ENCODE measurements at regions not wholly inside any gene's neighbourhood (a gene's known extent, or its start where the extent isn't known, plus 50 kb on each side); places are given as distances from the start of the nearest gene placed in this dataset.
A peak's percentile ranks its signal among the peaks of the same experiment; 100 is the strongest.

GRCh38 chr10:29783201-29783947, 148.6 kb upstream of the SVIL start:
- no TSS peak for BruUV-seq (replicated peaks)

GRCh38 chr10:29780639-29781038, 145.9 kb upstream of the SVIL start:
- H3K4me1 ChIP-seq (ENCODE audit: control insufficient read depth, insufficient read depth, low read length) = no peaks in the 10 kb centered on the region
- H3K79me2 ChIP-seq (ENCODE audit: control insufficient read depth, insufficient read depth, low read length) = no peaks in the 10 kb centered on the region
- intact Hi-C loops (cut with micrococcal nuclease; ENCODE audit: unreplicated experiment) (no loop called here), in situ Hi-C loops (cut with MboI) (no loop called here)
- no TSS peak for BruUV-seq (replicated peaks)
- H2AFZ ChIP-seq (ENCODE audit: control insufficient read depth, low read depth, low read length) = no peak overlapping the region
- H3K27me3 ChIP-seq (replicated peaks in 1 of 2; ENCODE audit: control insufficient read depth in 2 of 2, insufficient read depth in 2 of 2, low read length in 1 of 2) = no peaks in the 10 kb centered on the region
- FAIRE-seq (no peak), ATAC-seq (no peak), DNase-seq (ENCODE audit: low read depth, low spot score) (no peak)
- ChIA-PET SMC1A (ENCODE audit: uncharacterized antibody, unreplicated experiment) (no interaction called here), CTCF (interaction anchor here (0.6 kb wide), 1 partner anchor 337 kb away, joined by 3 read pairs; no protein-coding TSS in a partner anchor), RAD21 (ENCODE audit: unreplicated experiment) (no interaction called here), POLR2A (no interaction called here)
- no peak for TF ChIP-seq ZNF592 (IDR thresholded peaks at IDR 0.05)
- no peak for TF ChIP-seq MYC (IDR thresholded peaks at IDR 0.05; ENCODE audit: insufficient read depth, insufficient read length, insufficient replicate concordance, low read length, severe bottlenecking)
- no peak for TF ChIP-seq EGR1 (IDR thresholded peaks at IDR 0.05; ENCODE audit: borderline replicate concordance in 1 of 2, low read depth in 2 of 2, low read length in 2 of 2)
- no peak for TF ChIP-seq CBFB (IDR thresholded peaks at IDR 0.05; ENCODE audit: low read depth)
- no peak for TF ChIP-seq BHLHE40 (IDR thresholded peaks at IDR 0.05; ENCODE audit: borderline replicate concordance in 1 of 2, low read depth in 2 of 2, low read length in 1 of 2)
- no peak for TF ChIP-seq EZH2 (IDR thresholded peaks at IDR 0.05; ENCODE audit: borderline replicate concordance, control insufficient read depth, low read depth, low read length)
- no peak for TF ChIP-seq YBX1 (IDR thresholded peaks at IDR 0.05)
- no peaks in the 10 kb centered on the region for H4K20me1 ChIP-seq (ENCODE audit: control insufficient read depth, insufficient read depth)
- no peaks in the 10 kb centered on the region for H3K36me3 ChIP-seq (ENCODE audit: control insufficient read depth in 2 of 2, insufficient read depth in 2 of 2, low read length in 1 of 2)
- no peak overlapping the region for H3K4me3 ChIP-seq
- no peak overlapping the region for H3K4me2 ChIP-seq (ENCODE audit: control insufficient read depth, insufficient read depth)
- H3K27ac ChIP-seq (ENCODE audit: control insufficient read depth, insufficient read depth) = no peak overlapping the region
- H3K9ac ChIP-seq (ENCODE audit: control insufficient read depth, insufficient read depth, low read length) = no peak overlapping the region
- WGBS (ENCODE audit: insufficient coverage, insufficient replicate concordance, low lambda C conversion rate, missing lambda C conversion rate) = 34% methylated on average over 2 of the region's 3 CpGs
- no peaks in the 10 kb centered on the region for H3K9me3 ChIP-seq (replicated peaks; ENCODE audit: control insufficient read depth, insufficient read depth, low read length)

More at GRCh38 chr10:29783201-29783947, 148.6 kb upstream of the SVIL start:
- ChIA-PET POLR2A (no interaction called here), SMC1A (ENCODE audit: uncharacterized antibody, unreplicated experiment) (no interaction called here), CTCF (no interaction called here), RAD21 (ENCODE audit: unreplicated experiment) (no interaction called here)
- intact Hi-C loops (cut with micrococcal nuclease; ENCODE audit: unreplicated experiment) = no loop called here
- in situ Hi-C loops (cut with MboI) = no loop called here
- Histone ChIP-seq H3K4me2 (ENCODE audit: control insufficient read depth, insufficient read depth) (peak overlapping the region; percentile 13; the same call in 1 of the 2 replicates), H3K4me1 (ENCODE audit: control insufficient read depth, insufficient read depth, low read length) (no peaks in the 10 kb centered on the region), H3K27ac (ENCODE audit: control insufficient read depth, insufficient read depth) (no peak overlapping the region), H3K9ac (ENCODE audit: control insufficient read depth, insufficient read depth, low read length) (no peak overlapping the region), H3K79me2 (ENCODE audit: control insufficient read depth, insufficient read depth, low read length) (no peaks in the 10 kb centered on the region), H3K9me3 (replicated peaks; ENCODE audit: control insufficient read depth, insufficient read depth, low read length) (no peaks in the 10 kb centered on the region), H2AFZ (ENCODE audit: control insufficient read depth, low read depth, low read length) (no peak overlapping the region), H3K36me3 (ENCODE audit: control insufficient read depth in 2 of 2, insufficient read depth in 2 of 2, low read length in 1 of 2) (no peaks in the 10 kb centered on the region), H3K27me3 (replicated peaks in 1 of 2; ENCODE audit: control insufficient read depth in 2 of 2, insufficient read depth in 2 of 2, low read length in 1 of 2) (no peaks in the 10 kb centered on the region), H3K4me3 (no peak overlapping the region), H4K20me1 (ENCODE audit: control insufficient read depth, insufficient read depth) (no peaks in the 10 kb centered on the region)
- no peak for DNase-seq (ENCODE audit: low read depth, low spot score)
- FAIRE-seq = no peak
- WGBS (ENCODE audit: insufficient coverage, insufficient replicate concordance, low lambda C conversion rate, missing lambda C conversion rate) = 0% methylated on average over 3 of the region's 3 CpGs
- TF ChIP-seq ZNF384 (IDR thresholded peaks at IDR 0.05; ENCODE audit: borderline replicate concordance, low read depth, low read length) (no peak), RUNX3 (IDR thresholded peaks at IDR 0.05; ENCODE audit: low read length) (0 out of 2 replicates have a peak, but pooled peaks have one; percentile 16)
- peak; percentile 81 for ATAC-seq
